Smooth muscle cell (in vitro differentiated cells): ENCODE measurements at regions not wholly inside any gene's neighbourhood (a gene's known extent, or its start where the extent isn't known, plus 50 kb on each side); places are given as distances from the start of the nearest gene placed in this dataset.

ENCODE experiments used
- DNase-seq: peaks from one replicate; lab custom pipeline; 2025; ENCODE audit not compliant: unreplicated experiment; lab: John Stamatoyannopoulos, UW
- H2AFZ ChIP-seq: fragments of 200-600 bp; sonication (generic); 2 replicates; pipeline ENCODE4 v1.6.0; 2016; ENCODE audit warnings: antibody characterized with exemption, low read depth, mild to moderate bottlenecking
- H3F3A ChIP-seq: fragments of 200-600 bp; sonication (generic); 2 replicates; pipeline ENCODE4 v1.6.0; 2017; ENCODE audit warnings: antibody characterized with exemption, low read depth
- H3K27ac ChIP-seq: fragments of 200-600 bp; sonication (generic); 2 replicates; pipeline ENCODE4 v1.5.1; 2016; ENCODE audit warnings: low read depth, mild to moderate bottlenecking
- H3K27me3 ChIP-seq: fragments of 200-600 bp; sonication (generic); 2 replicates; pipeline ENCODE4 v1.6.1; 2016; ENCODE audit warnings: low read depth, mild to moderate bottlenecking
- H3K36me3 ChIP-seq: fragments of 200-600 bp; sonication (generic); 2 replicates; pipeline ENCODE4 v1.5.1; 2016; ENCODE audit warnings: low read depth
- H3K4me1 ChIP-seq: fragments of 200-600 bp; sonication (generic); 2 replicates; pipeline ENCODE4 v1.5.1; 2016; ENCODE audit warnings: low read depth
- H3K4me2 ChIP-seq: fragments of 200-600 bp; sonication (generic); 2 replicates; pipeline ENCODE4 v1.6.0; 2016; ENCODE audit warnings: mild to moderate bottlenecking
- H3K4me3 ChIP-seq: fragments of 200-600 bp; sonication (generic); 2 replicates; pipeline ENCODE4 v1.5.1; 2016; ENCODE audit warnings: mild to moderate bottlenecking
- H3K79me2 ChIP-seq: fragments of 200-600 bp; sonication (generic); 2 replicates; pipeline ENCODE4 v1.6.0; 2016; ENCODE audit warnings: low read depth, mild to moderate bottlenecking
- H3K9ac ChIP-seq: fragments of 200-600 bp; sonication (generic); 2 replicates; pipeline ENCODE4 v1.6.0; 2016; ENCODE audit warnings: low read depth
- H3K9me3 ChIP-seq: fragments of 200-600 bp; sonication (generic); replicated peaks from 2 replicates; pipeline ENCODE4 v1.5.1; 2016; ENCODE audit warnings: low read depth
- H4K20me1 ChIP-seq: fragments of 200-600 bp; sonication (generic); 2 replicates; pipeline ENCODE4 v1.6.0; 2016; ENCODE audit warnings: low read depth
- WGBS: methylation state at CpG from one replicate; pipeline ENCODE4 v1.1.7; 2016; ENCODE audit warnings: low lambda C conversion rate; 5-methylcytosine and 5-hydroxymethylcytosine counted together
- TF ChIP-seq, protein P1 (sequence below): fragments of 200-600 bp; sonication (generic); IDR thresholded peaks from 2 replicates; pipeline ENCODE4 v1.5.1; 2017; ENCODE audit warnings: borderline replicate concordance, mild to moderate bottlenecking, antibody characterized with exemption; ENCODE audit not compliant: insufficient read depth, poor library complexity, severe bottlenecking

GRCh38 chr22:49240016-49240380, 587.7 kb downstream of the BRD1 start:
- H3K9me3 ChIP-seq = no peaks in the 10 kb centered on the region
- H3K27ac ChIP-seq = no peak overlapping the region
- no peaks in the 10 kb centered on the region for H3K27me3 ChIP-seq
- TF ChIP-seq, protein P1, sequence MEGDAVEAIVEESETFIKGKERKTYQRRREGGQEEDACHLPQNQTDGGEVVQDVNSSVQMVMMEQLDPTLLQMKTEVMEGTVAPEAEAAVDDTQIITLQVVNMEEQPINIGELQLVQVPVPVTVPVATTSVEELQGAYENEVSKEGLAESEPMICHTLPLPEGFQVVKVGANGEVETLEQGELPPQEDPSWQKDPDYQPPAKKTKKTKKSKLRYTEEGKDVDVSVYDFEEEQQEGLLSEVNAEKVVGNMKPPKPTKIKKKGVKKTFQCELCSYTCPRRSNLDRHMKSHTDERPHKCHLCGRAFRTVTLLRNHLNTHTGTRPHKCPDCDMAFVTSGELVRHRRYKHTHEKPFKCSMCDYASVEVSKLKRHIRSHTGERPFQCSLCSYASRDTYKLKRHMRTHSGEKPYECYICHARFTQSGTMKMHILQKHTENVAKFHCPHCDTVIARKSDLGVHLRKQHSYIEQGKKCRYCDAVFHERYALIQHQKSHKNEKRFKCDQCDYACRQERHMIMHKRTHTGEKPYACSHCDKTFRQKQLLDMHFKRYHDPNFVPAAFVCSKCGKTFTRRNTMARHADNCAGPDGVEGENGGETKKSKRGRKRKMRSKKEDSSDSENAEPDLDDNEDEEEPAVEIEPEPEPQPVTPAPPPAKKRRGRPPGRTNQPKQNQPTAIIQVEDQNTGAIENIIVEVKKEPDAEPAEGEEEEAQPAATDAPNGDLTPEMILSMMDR = no peak
- no peaks in the 10 kb centered on the region for H3K36me3 ChIP-seq
- H3K4me1 ChIP-seq = no peaks in the 10 kb centered on the region
- no peaks in the 10 kb centered on the region for H4K20me1 ChIP-seq
- no peaks in the 10 kb centered on the region for H3F3A ChIP-seq
- H3K4me2 ChIP-seq = no peak overlapping the region
- no peak overlapping the region for H3K4me3 ChIP-seq
- no peak for DNase-seq
- no peak overlapping the region for H2AFZ ChIP-seq
- 74% methylated on average over 9 of the region's 9 CpGs for WGBS
- no peak overlapping the region for H3K9ac ChIP-seq
- no peaks in the 10 kb centered on the region for H3K79me2 ChIP-seq

- H3K9me3 ChIP-seq = no peaks in the 10 kb centered on the region
- 87% methylated on average over 18 of the region's 18 CpGs for WGBS
These were observed 588.2 kb downstream of the BRD1 start for GRCh38 chr22:49239264-49240015.

DNA sequence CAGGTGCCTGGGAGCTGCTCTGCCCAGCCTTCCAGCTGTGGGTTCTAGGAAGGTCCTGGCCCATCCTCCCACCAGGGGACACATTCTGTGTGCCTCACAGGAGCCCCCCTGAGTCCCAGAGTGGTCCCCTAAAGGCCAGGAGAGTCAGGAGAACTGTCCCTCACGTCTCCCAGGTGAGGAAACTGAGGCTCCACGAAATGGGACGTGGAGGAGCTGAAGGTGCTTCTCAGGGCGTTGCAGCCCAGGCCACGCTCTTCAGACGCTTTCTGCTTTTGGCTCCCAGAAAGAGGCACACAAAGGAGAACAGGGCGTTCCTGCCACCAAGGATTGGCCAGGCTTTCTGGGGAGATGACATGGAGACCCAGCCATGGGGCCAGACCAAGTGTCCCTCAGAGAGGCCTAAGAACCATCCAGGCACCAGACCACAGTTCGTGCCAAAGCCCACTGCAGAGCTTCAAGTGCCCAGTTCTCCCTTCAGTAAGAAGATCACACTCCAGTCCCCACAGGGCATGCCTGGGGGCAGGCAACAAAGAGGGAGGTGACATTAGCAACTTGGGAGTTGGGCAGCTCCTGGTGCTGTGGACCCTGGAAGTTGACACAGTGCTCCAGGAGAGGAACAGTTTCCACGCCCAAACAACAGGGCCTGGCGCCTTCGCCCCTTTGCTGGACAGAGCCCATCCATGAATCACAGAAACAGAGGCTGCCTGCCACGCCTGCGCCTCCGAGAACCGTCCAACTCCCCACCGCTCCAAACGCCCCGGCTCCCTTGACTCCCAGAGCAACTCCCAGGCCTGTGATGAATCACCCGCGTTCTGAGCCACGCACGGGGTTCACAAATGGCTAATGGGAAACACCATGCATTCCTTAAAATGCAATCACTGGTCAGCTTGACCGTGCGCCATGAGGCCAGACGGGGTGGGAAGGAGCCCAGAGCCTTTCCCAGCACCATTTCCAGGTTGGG, 589.2 kb downstream of the BRD1 start:
- no peaks in the 10 kb centered on the region for H3K79me2 ChIP-seq
- 86% methylated on average over 25 of the region's 25 CpGs for WGBS
- no peak overlapping the region for H3K4me2 ChIP-seq
- no peaks in the 10 kb centered on the region for H3K36me3 ChIP-seq
- no peak overlapping the region for H3K27ac ChIP-seq
- TF ChIP-seq, protein P1 = no peak
- DNase-seq = no peak
- no peaks in the 10 kb centered on the region for H4K20me1 ChIP-seq
- no peak overlapping the region for H3K9ac ChIP-seq
- no peaks in the 10 kb centered on the region for H3K9me3 ChIP-seq
- H3K27me3 ChIP-seq = no peaks in the 10 kb centered on the region
- no peaks in the 10 kb centered on the region for H3K4me1 ChIP-seq
- no peaks in the 10 kb centered on the region for H3F3A ChIP-seq
- no peak overlapping the region for H3K4me3 ChIP-seq
- no peak overlapping the region for H2AFZ ChIP-seq

More at GRCh38 chr22:49239264-49240015, 588.2 kb downstream of the BRD1 start:
- no peaks in the 10 kb centered on the region for H3K27me3 ChIP-seq
- H3K36me3 ChIP-seq = no peaks in the 10 kb centered on the region
- H3F3A ChIP-seq = no peaks in the 10 kb centered on the region
- DNase-seq = no peak
- no peak overlapping the region for H2AFZ ChIP-seq
- no peaks in the 10 kb centered on the region for H3K79me2 ChIP-seq
- no peak overlapping the region for H3K9ac ChIP-seq
- no peak overlapping the region for H3K27ac ChIP-seq
- H4K20me1 ChIP-seq = no peaks in the 10 kb centered on the region
- H3K4me1 ChIP-seq = no peaks in the 10 kb centered on the region
- H3K4me2 ChIP-seq = no peak overlapping the region
- TF ChIP-seq, protein P1 = no peak
- no peak overlapping the region for H3K4me3 ChIP-seq
